Progenitor cell of endocrine pancreas (in vitro differentiated cells): ENCODE measurements at regions not wholly inside any gene's neighbourhood (a gene's known extent, or its start where the extent isn't known, plus 50 kb on each side); places are given as distances from the start of the nearest gene placed in this dataset.
"Not testable (repeated sequence)": the region's sequence is repeated elsewhere in the genome, so short reads cannot be mapped to it uniquely, and the experiment has no call there.

Experiments
- DNase-seq: peaks from one replicate; pipeline ENCODE4 v3.0.0; 2021; ENCODE audit warnings: low spot score; ENCODE audit not compliant: unreplicated experiment
- H3K27ac Mint-ChIP-seq: 2 replicates; pipeline ENCODE4 v1.8.0; 2021; ENCODE audit warnings: mild to moderate bottlenecking, moderate library complexity, mixed read lengths
- H3K27me3 Mint-ChIP-seq: 2 replicates; pipeline ENCODE4 v1.8.0; 2021; ENCODE audit warnings: mixed read lengths
- H3K36me3 Mint-ChIP-seq: 2 replicates; pipeline ENCODE4 v1.8.0; 2022; ENCODE audit warnings: mixed read lengths; ENCODE audit not compliant: insufficient read depth
- H3K4me1 Mint-ChIP-seq: 2 replicates; pipeline ENCODE4 v1.8.0; 2021; ENCODE audit warnings: low read depth, mixed read lengths
- H3K4me3 Mint-ChIP-seq: 2 replicates; pipeline ENCODE4 v1.8.0; 2021; ENCODE audit warnings: low read depth, mild to moderate bottlenecking, moderate library complexity, mixed read lengths
- H3K9me3 Mint-ChIP-seq: 2 replicates; pipeline ENCODE4 v1.8.0; 2021; ENCODE audit warnings: low read depth, mixed read lengths
- TF ChIP-seq, protein P1 (sequence below): fragments of 200-600 bp; sonication (generic); IDR thresholded peaks from one replicate; pipeline ENCODE4 v1.5.0; 2021; ENCODE audit warnings: antibody characterized with exemption, mild to moderate bottlenecking; ENCODE audit not compliant: unreplicated experiment

DNA sequence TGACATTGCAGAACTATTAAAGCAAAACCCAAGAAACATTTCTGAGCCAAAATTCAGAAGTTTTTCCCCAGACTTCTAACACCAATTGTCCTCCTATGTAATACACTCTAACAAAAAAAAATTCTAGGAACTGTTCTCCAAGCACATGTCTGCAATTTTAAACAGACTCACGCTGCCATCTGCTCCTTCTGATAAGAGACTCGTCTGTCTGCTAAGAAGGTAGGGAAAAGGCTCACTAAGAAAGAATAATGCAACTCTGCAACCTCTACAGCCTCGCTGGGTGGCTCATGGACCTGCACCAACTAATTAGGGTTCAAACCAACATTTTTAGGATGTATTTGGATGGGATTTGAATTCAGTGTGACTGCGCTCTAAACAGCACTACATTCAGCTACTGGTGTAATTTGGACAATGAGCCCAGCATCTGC is 366.5 kb downstream of the DSC3 start:
- no peak for DNase-seq
- H3K27ac Mint-ChIP-seq, result no peak overlapping the region
- H3K4me3 Mint-ChIP-seq, result no peak overlapping the region
- TF ChIP-seq, protein P1, sequence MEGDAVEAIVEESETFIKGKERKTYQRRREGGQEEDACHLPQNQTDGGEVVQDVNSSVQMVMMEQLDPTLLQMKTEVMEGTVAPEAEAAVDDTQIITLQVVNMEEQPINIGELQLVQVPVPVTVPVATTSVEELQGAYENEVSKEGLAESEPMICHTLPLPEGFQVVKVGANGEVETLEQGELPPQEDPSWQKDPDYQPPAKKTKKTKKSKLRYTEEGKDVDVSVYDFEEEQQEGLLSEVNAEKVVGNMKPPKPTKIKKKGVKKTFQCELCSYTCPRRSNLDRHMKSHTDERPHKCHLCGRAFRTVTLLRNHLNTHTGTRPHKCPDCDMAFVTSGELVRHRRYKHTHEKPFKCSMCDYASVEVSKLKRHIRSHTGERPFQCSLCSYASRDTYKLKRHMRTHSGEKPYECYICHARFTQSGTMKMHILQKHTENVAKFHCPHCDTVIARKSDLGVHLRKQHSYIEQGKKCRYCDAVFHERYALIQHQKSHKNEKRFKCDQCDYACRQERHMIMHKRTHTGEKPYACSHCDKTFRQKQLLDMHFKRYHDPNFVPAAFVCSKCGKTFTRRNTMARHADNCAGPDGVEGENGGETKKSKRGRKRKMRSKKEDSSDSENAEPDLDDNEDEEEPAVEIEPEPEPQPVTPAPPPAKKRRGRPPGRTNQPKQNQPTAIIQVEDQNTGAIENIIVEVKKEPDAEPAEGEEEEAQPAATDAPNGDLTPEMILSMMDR, result no peak
- H3K4me1 Mint-ChIP-seq, result peaks cover 2% of the 10 kb centered on the region
- H3K36me3 Mint-ChIP-seq, result peaks cover 2% of the 10 kb centered on the region
- H3K9me3 Mint-ChIP-seq, result peaks cover 5% of the 10 kb centered on the region
- H3K27me3 Mint-ChIP-seq, result no peaks in the 10 kb centered on the region

GRCh38 chr18:30675493-30675892 is 367.0 kb downstream of the DSC3 start:
- peaks cover 5% of the 10 kb centered on the region for H3K9me3 Mint-ChIP-seq
- no peak overlapping the region for H3K4me3 Mint-ChIP-seq
- H3K36me3 Mint-ChIP-seq, result peaks cover 2% of the 10 kb centered on the region
- no peak overlapping the region for H3K27ac Mint-ChIP-seq
- H3K4me1 Mint-ChIP-seq, result peaks cover 2% of the 10 kb centered on the region
- DNase-seq, result no peak
- TF ChIP-seq, protein P1, result no peak
- no peaks in the 10 kb centered on the region for H3K27me3 Mint-ChIP-seq

DNA sequence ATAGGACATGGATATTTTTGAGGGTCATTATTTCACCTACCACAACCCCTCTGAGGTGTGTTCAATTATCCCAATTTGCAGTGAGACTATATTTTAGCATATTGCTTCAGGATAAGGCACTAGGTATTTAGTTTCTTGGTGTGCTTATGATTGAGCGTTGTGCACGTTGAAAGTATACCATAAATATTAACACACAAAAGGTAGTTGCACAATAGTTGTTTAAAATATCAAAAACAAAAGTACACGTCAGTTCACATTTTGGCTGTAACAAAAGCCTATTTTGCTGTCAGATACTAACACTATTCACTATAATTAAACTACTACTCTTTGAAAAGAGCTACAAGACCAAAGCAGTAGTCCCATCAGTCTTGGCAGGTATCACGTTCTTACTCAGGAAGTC is 367.5 kb downstream of the DSC3 start:
- Mint-ChIP-seq H3K27ac (no peak overlapping the region), H3K9me3 (peaks cover 5% of the 10 kb centered on the region), H3K4me1 (peaks cover 2% of the 10 kb centered on the region)

DNA sequence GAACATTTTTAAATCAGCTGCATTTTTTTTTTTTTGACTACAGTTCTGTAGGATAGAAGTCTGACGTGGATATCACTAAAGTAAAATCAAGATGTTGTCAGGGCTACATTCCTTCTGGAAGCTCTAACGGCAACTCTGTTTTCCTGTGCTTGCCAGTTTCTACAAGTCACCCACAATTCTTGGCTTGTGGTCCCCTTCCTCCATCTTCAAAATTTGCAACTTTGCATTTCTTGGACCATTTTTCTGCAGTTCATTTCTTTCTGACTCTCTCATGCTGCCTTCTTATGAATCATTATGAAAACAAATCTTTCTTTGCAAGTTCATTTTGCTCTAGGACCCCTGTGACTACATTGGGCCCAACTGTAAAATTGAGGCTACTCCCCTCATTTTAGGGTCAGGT is 367.9 kb downstream of the DSC3 start:
- Mint-ChIP-seq H3K9me3 (peaks cover 5% of the 10 kb centered on the region), H3K4me1 (peaks cover 1% of the 10 kb centered on the region), H3K27me3 (no peaks in the 10 kb centered on the region), H3K27ac (no peak overlapping the region), H3K4me3 (no peak overlapping the region), H3K36me3 (peaks cover 2% of the 10 kb centered on the region)
- DNase-seq, result no peak
- TF ChIP-seq, protein P1, result no peak

More for the DNA sequence above, 367.5 kb downstream of the DSC3 start:
- TF ChIP-seq, protein P1, result no peak
- DNase-seq, result no peak
- H3K4me3 Mint-ChIP-seq, result no peak overlapping the region
- no peaks in the 10 kb centered on the region for H3K27me3 Mint-ChIP-seq
- peaks cover 2% of the 10 kb centered on the region for H3K36me3 Mint-ChIP-seq

DNA sequence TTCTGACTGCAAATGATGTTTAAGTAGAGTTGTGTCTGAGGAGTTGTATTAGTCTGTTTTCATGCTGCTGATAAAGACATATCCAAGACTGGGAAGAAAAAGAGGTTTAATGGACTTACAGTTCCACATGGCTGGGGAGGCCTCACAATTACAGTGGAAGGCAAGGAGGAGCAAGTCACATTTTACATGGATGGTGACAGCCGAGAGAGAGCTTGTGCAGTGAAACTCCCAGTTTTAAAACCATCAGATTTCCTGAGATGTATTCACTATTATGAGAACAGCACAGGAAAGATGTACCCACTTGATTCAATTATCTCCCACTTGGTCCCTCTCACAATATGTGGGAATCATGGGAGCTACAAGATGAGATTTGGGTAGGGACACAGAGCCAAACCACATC is 370.1 kb downstream of the DSC3 start:
- H3K4me3 Mint-ChIP-seq, H3K27me3 Mint-ChIP-seq, H3K9me3 Mint-ChIP-seq, H3K27ac Mint-ChIP-seq, H3K36me3 Mint-ChIP-seq, H3K4me1 Mint-ChIP-seq, DNase-seq: not testable (repeated sequence)

DNA sequence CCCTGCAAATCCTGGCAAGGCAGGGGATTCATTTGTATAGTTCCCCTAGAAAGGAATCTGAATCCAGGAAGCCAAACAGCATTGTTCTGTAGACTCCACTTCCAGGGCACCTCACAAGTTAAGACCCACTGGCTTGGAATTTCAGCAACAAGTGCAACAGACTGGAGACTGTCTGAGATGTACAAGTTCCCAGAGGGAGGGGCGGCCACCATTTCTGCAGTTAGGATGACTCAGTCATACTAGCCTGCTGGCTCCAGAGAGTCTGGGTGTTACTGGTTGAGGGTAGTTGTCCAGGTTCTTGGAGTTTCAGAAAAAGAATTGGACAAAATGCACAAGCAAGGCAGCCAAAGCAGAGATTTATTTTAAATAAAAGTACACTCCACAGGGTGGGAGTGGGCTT is 384.2 kb downstream of the DSC3 start:
- DNase-seq, result no peak
- Mint-ChIP-seq H3K4me1 (peaks cover 1% of the 10 kb centered on the region), H3K27me3 (no peaks in the 10 kb centered on the region), H3K9me3 (peaks cover 23% of the 10 kb centered on the region), H3K27ac (no peak overlapping the region), H3K4me3 (no peak overlapping the region), H3K36me3 (no peaks in the 10 kb centered on the region)
- TF ChIP-seq, protein P1, result no peak
